K562 (cell line): ENCODE measurements at regions not wholly inside any gene's neighbourhood (a gene's known extent, or its start where the extent isn't known, plus 50 kb on each side); places are given as distances from the start of the nearest gene placed in this dataset.

ENCODE experiments used
- CTCF ChIP-seq, 3 experiments: IDR thresholded peaks in 2 of 3; conservative IDR thresholded peaks in 1 of 3; 2 replicates each; pipeline ENCODE4 v1.5.1; 2011 to 2012; ENCODE audit warnings: low read length in 3 of 3, mild to moderate bottlenecking in 3 of 3, control low read depth in 2 of 3, improper control_type of control experiment in 1 of 3, inconsistent platforms in 1 of 3, low read depth in 1 of 3, mixed read lengths in 1 of 3, moderate library complexity in 1 of 3; ENCODE audit not compliant: insufficient read depth in 2 of 3
- EZH2 ChIP-seq: IDR thresholded peaks from 2 replicates; pipeline ENCODE4 v1.6.1; 2012; ENCODE audit warnings: low read depth, mild to moderate bottlenecking, inconsistent platforms, low read length, borderline replicate concordance
- FOXK2 ChIP-seq, 2 experiments: fragments of 450-650 bp; IDR thresholded peaks in 1 of 2; conservative IDR thresholded peaks in 1 of 2; 2 replicates each; pipeline ENCODE4 v1.6.1; 2016; ENCODE audit warnings: low read depth in 2 of 2, mild to moderate bottlenecking in 1 of 2
- MAFK ChIP-seq: IDR thresholded peaks from 2 replicates; pipeline ENCODE4 v1.6.1; 2011; ENCODE audit warnings: low read length, improper control_type of control experiment
- MAX ChIP-seq: sonication (generic); formaldehyde crosslinking; IDR thresholded peaks from 2 replicates; pipeline ENCODE4 v1.9.0; 2022; ENCODE audit warnings: mild to moderate bottlenecking, missing genetic modification reagents
- MXI1 ChIP-seq: IDR thresholded peaks from 2 replicates; pipeline ENCODE4 v1.6.1; 2011; ENCODE audit warnings: low read depth, mild to moderate bottlenecking, improper control_type of control experiment, low read length
- POLR2A ChIP-seq: fragments of 450-650 bp; conservative IDR thresholded peaks from 2 replicates; pipeline ENCODE4 v1.6.1; 2016
- POLR2G ChIP-seq: fragments of 200-400 bp; formaldehyde crosslinking; IDR thresholded peaks from 2 replicates; pipeline ENCODE4 v1.6.1; 2017; ENCODE audit warnings: low read depth, mild to moderate bottlenecking, antibody characterized with exemption, low read length, moderate library complexity
- TCF7L2 ChIP-seq: fragments of 150-350 bp; IDR thresholded peaks from 2 replicates; pipeline ENCODE4 v1.6.1; 2016; ENCODE audit warnings: low read depth, mild to moderate bottlenecking, low read length, moderate library complexity
- USF2 ChIP-seq: sonication (generic); formaldehyde crosslinking; IDR thresholded peaks from 2 replicates; pipeline ENCODE4 v1.5.0; 2020; ENCODE audit warnings: missing genetic modification reagents

GRCh38 chr5:126332326-126332725 lies 90.9 kb upstream of the GRAMD2B start:
- TF ChIP-seq POLR2G (no peak), MAX (no peak), MXI1 (no peak), POLR2A (no peak), EZH2 (no peak), CTCF (IDR thresholded peaks at IDR 0.05 in 2 of 3, conservative IDR thresholded peaks at IDR 0.05 in 1 of 3; ENCODE audit: insufficient read depth in 2 of 3, low read depth in 1 of 3, low read length in 3 of 3) (no peak), FOXK2 (conservative IDR thresholded peaks at IDR 0.05 in 1 of 2, IDR thresholded peaks at IDR 0.05 in 1 of 2; ENCODE audit: low read depth in 2 of 2) (no peak), USF2 (CRISPR knock-in tag) (no peak), TCF7L2 (no peak), MAFK (no peak)
